Karpas-422 (cell line): ENCODE measurements at regions not wholly inside any gene's neighbourhood (a gene's known extent, or its start where the extent isn't known, plus 50 kb on each side); places are given as distances from the start of the nearest gene placed in this dataset.

Source experiments
- DNase-seq: peaks from one replicate; pipeline ENCODE4 v3.0.0-alpha.2; 2015
- H2AFZ ChIP-seq: fragments of 200-600 bp; sonication (generic); 2 replicates; pipeline ENCODE4 v1.6.1; 2014; ENCODE audit warnings: antibody characterized with exemption, low read length, mixed read lengths
- H3K27ac ChIP-seq: fragments of 200-600 bp; sonication (generic); 2 replicates; pipeline ENCODE4 v1.5.1; 2014; ENCODE audit warnings: mild to moderate bottlenecking, low read length, moderate library complexity
- H3K27me3 ChIP-seq: fragments of 200-600 bp; sonication (generic); 2 replicates; pipeline ENCODE4 v1.6.1; 2014; ENCODE audit warnings: low read length, mixed read lengths
- H3K36me3 ChIP-seq: fragments of 200-600 bp; sonication (generic); 2 replicates; pipeline ENCODE4 v1.6.1; 2014; ENCODE audit warnings: low read length, mixed read lengths; ENCODE audit not compliant: insufficient read depth
- H3K4me1 ChIP-seq: fragments of 200-600 bp; sonication (generic); 2 replicates; pipeline ENCODE4 v1.6.1; 2014; ENCODE audit warnings: mild to moderate bottlenecking, low read length, mixed read lengths
- H3K4me2 ChIP-seq: fragments of 200-600 bp; sonication (generic); 2 replicates; pipeline ENCODE4 v1.6.1; 2014; ENCODE audit warnings: low read length, low read depth, mild to moderate bottlenecking; ENCODE audit not compliant: poor library complexity, severe bottlenecking
- H3K4me3 ChIP-seq: fragments of 200-600 bp; sonication (generic); 2 replicates; pipeline ENCODE4 v1.5.1; 2014; ENCODE audit warnings: mild to moderate bottlenecking, antibody characterized with exemption, low read length, mixed read lengths
- H3K79me2 ChIP-seq: fragments of 200-600 bp; sonication (generic); 2 replicates; pipeline ENCODE4 v1.6.1; 2014; ENCODE audit warnings: mild to moderate bottlenecking, low read length, mixed read lengths
- H3K9ac ChIP-seq: fragments of 200-600 bp; sonication (generic); 2 replicates; pipeline ENCODE4 v1.6.0; 2014; ENCODE audit warnings: low read length
- H3K9me2 ChIP-seq: fragments of 200-600 bp; sonication (generic), shearing (Covaris generic); replicated peaks from 2 replicates; pipeline ENCODE4 v1.6.0; 2014; ENCODE audit warnings: mild to moderate bottlenecking, low read length, moderate library complexity; ENCODE audit not compliant: insufficient read depth
- H3K9me3 ChIP-seq: fragments of 300-700, 200-600 bp; sonication (generic); 2 replicates; pipeline ENCODE4 v1.6.1; 2014; ENCODE audit warnings: low read length, mixed read lengths
- H4K20me1 ChIP-seq: fragments of 200-600 bp; sonication (generic); 2 replicates; pipeline ENCODE4 v1.6.1; 2014; ENCODE audit warnings: mild to moderate bottlenecking, antibody characterized with exemption, low read length, low read depth; ENCODE audit not compliant: insufficient read depth

DNA sequence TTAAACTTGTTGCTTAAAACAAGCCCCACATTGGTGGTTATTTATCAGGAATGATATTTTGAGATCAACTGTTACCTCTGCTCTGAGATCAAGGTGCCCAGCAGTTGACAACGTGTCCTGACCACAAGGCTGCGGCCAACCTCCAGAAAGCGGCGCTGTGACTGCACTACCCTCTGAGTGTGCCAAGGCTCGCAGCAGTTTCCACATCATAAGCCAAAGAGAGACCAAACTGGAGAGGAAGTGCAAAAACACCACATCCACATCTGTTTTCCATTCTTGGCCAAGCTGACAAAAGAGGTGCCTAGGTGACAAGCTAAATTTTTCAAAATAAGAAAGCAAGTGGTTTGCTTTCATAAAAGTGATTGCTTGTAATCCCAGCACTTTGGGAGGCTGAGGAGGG lies 410.8 kb upstream of the POU3F3 start:
- no peak for DNase-seq
- Histone ChIP-seq H3K9me3 (no peaks in the 10 kb centered on the region), H3K9ac (no peak overlapping the region), H3K27me3 (no peaks in the 10 kb centered on the region), H4K20me1 (no peaks in the 10 kb centered on the region), H3K36me3 (no peaks in the 10 kb centered on the region), H3K4me2 (no peak overlapping the region), H3K79me2 (no peaks in the 10 kb centered on the region), H3K4me3 (no peak overlapping the region), H3K27ac (no peak overlapping the region), H3K4me1 (no peaks in the 10 kb centered on the region), H3K9me2 (no peaks in the 10 kb centered on the region), H2AFZ (no peak overlapping the region)

DNA sequence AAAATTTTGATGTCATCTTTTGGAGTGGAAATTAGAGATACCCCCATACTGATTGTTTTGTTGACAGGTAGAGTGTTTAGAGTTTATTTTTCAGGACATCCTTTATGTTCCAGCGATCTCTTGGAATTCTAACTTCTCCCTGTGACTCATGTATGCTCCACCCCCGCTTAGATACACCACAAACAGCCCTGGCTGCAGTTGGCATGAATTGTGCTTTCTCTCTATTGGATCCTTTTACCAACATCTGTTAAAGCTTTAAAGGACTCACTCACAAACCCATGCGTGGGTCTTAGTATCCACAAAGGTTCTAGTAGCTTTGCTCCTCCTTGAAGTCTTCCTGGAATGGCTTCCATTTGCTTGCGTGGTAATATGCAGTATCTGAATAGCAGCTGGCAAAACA lies 409.5 kb upstream of the POU3F3 start:
- H3K4me2 ChIP-seq: no peak overlapping the region
- no peaks in the 10 kb centered on the region for H3K27me3 ChIP-seq
- no peak overlapping the region for H3K9ac ChIP-seq
- no peaks in the 10 kb centered on the region for H3K79me2 ChIP-seq
- H3K9me2 ChIP-seq: no peaks in the 10 kb centered on the region
- no peaks in the 10 kb centered on the region for H3K4me1 ChIP-seq
- H3K9me3 ChIP-seq: no peaks in the 10 kb centered on the region
- H3K4me3 ChIP-seq: no peak overlapping the region
- H3K36me3 ChIP-seq: no peaks in the 10 kb centered on the region
- H4K20me1 ChIP-seq: no peaks in the 10 kb centered on the region
- H2AFZ ChIP-seq: no peak overlapping the region
- no peak overlapping the region for H3K27ac ChIP-seq
- no peak for DNase-seq

DNA sequence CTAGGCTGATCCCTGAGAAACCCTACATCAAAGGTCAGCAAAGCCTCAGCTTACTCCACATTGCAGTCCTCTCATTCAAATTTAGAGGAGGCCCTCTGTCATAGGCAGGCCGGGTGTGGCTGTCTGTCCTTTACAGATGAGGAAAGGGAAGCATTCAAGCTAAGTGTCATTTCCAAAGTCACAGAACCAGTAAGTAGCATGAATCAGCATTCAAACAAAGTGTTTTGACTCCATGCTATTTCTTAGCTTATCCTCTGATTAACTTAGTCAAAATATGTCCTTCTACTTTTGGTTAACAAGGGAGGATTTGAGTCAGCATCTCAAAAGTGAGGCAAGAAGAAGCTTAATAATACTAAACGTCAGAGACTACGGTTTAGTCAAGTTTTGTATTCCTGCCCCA lies 409.0 kb upstream of the POU3F3 start:
- H3K79me2 ChIP-seq: no peaks in the 10 kb centered on the region
- no peaks in the 10 kb centered on the region for H3K36me3 ChIP-seq
- no peak overlapping the region for H3K4me2 ChIP-seq
- no peaks in the 10 kb centered on the region for H3K9me3 ChIP-seq
- no peaks in the 10 kb centered on the region for H3K27me3 ChIP-seq
- no peaks in the 10 kb centered on the region for H3K4me1 ChIP-seq
- no peak overlapping the region for H2AFZ ChIP-seq
- H3K9ac ChIP-seq: no peak overlapping the region
- no peaks in the 10 kb centered on the region for H4K20me1 ChIP-seq
- DNase-seq: no peak
- H3K9me2 ChIP-seq: no peaks in the 10 kb centered on the region
- H3K27ac ChIP-seq: no peak overlapping the region
- H3K4me3 ChIP-seq: no peak overlapping the region

DNA sequence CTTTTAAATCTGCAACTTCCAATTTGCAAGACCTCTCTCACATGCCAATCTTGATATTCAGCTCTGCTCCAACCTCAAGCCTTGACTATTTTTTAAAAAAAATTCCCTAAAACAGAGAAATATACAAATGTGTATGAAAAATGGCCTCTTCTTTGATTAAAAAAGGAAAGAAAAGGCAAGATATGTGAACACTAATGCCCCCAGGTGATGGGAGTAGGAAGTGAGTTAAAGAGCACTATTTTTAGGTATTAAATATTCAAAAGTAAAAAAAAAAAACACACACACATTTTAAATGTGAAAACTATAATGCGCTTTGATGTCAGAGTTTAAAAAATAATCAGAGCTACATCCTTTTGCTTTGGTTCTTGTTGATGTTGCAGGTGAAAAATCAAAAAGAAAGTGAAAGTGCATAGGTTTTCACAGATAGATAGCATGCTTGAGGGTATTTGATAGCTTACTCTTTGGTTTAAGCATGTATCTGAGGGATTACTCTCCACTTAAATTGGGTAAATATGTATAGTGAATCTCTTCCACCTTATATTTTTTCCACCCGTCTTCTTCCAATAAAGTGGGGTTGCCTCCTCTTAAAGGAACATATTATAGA lies 406.0 kb upstream of the POU3F3 start:
- H3K4me1 ChIP-seq: no peaks in the 10 kb centered on the region
- H3K79me2 ChIP-seq: no peaks in the 10 kb centered on the region
- peak overlapping the region; percentile 55 for H3K4me3 ChIP-seq
- H3K27ac ChIP-seq: no peak overlapping the region
- no peaks in the 10 kb centered on the region for H4K20me1 ChIP-seq
- no peaks in the 10 kb centered on the region for H3K9me2 ChIP-seq
- H3K27me3 ChIP-seq: no peaks in the 10 kb centered on the region
- peak overlapping the region; percentile 34; the same call in 1 of the 2 replicates for H2AFZ ChIP-seq
- H3K9me3 ChIP-seq: no peaks in the 10 kb centered on the region
- H3K4me2 ChIP-seq: peak overlapping the region; percentile 53
- H3K9ac ChIP-seq: peak overlapping the region; percentile 31; the same call in 1 of the 2 replicates
- DNase-seq: peak; percentile 42
- no peaks in the 10 kb centered on the region for H3K36me3 ChIP-seq

DNA sequence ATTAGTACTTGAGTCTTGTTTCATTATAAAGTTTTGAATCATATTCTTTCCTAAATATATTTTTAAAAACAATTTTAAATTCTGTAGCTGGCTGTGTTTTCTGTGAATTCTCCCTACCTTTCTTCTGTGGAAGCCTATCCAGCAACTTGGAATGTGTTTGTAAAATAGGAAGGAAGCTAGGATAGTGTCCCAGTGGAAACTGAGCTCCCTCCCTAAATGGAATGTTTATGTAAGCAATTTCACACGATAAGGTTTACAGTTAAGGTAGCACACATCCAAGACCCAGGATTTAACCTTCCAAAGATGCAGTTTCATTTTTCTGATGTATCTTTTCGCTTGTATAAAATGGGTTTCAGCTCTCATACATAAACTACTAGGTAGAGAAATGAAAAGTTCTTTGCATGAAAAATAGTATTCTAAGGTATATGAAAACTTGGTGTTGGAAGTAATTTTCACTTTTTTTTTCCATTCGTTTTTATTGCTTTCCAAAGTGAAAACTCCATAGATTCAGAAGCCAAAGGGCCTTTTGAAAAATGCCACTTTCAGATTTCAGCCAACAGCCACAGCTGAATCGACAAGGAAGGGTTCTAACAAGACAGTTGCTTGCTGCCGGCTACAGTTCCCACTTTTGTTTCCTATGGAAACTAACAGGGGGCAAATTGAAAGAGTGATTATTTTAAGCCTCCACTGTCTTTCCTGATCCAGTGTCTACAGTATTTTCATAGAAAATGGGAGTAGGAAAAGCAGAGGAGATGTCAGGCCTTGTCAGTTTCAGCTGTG lies 405.1 kb upstream of the POU3F3 start:
- no peaks in the 10 kb centered on the region for H3K27me3 ChIP-seq
- no peaks in the 10 kb centered on the region for H3K36me3 ChIP-seq
- no peak overlapping the region for H3K9ac ChIP-seq
- no peak overlapping the region for H2AFZ ChIP-seq
- H3K27ac ChIP-seq: no peak overlapping the region
- no peaks in the 10 kb centered on the region for H3K4me1 ChIP-seq
- no peak overlapping the region for H3K4me3 ChIP-seq
- no peaks in the 10 kb centered on the region for H4K20me1 ChIP-seq
- no peaks in the 10 kb centered on the region for H3K79me2 ChIP-seq
- H3K9me2 ChIP-seq: no peaks in the 10 kb centered on the region
- no peaks in the 10 kb centered on the region for H3K9me3 ChIP-seq
- H3K4me2 ChIP-seq: no peak overlapping the region
- no peak for DNase-seq

DNA sequence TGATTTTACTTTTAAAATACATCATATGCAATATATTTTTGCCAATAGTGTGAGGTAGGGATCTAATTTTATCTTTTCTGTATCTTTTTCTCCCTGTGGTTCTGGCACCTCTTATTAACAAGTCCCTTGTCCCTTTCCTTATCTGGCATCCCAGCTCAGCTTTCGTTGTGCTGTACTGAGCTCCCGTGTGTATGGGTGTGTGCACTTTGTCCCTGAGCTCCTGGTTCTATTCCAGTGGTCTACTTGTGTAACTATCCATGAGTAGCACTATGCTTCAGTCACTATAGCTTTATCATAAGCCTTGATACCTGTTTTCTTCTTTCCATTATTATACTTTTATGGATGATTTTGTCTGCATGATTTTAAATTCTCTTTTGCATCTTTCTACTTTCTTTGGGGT lies 401.4 kb upstream of the POU3F3 start:
- H3K4me3 ChIP-seq: no peak overlapping the region

DNA sequence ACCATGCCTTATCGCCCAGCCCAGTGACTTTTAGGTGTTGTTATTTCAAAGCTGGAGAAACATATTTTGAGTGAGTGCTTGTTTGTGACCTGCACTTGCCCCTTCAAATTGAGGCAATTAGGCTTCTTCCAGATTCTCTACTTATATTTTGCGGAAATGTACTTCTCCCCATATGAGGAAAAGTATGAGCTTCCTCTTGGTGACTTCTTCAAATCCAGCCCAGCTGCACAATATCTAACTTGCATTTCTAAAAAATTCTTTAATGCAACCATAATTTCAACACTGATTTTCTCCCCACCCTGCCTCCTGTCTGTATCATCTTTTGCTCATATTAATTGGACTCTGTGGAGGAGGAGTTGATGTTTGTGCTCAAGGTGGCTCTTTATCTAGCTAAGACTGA lies 391.2 kb upstream of the POU3F3 start:
- H3K27ac ChIP-seq: no peak overlapping the region
- no peak overlapping the region for H3K4me2 ChIP-seq
- no peaks in the 10 kb centered on the region for H3K9me3 ChIP-seq
- no peak for DNase-seq
- no peak overlapping the region for H3K9ac ChIP-seq
- H3K79me2 ChIP-seq: no peaks in the 10 kb centered on the region
- H3K4me1 ChIP-seq: no peaks in the 10 kb centered on the region
- no peak overlapping the region for H3K4me3 ChIP-seq
- no peaks in the 10 kb centered on the region for H3K9me2 ChIP-seq
- no peak overlapping the region for H2AFZ ChIP-seq
- H3K36me3 ChIP-seq: no peaks in the 10 kb centered on the region
- no peaks in the 10 kb centered on the region for H3K27me3 ChIP-seq
- H4K20me1 ChIP-seq: no peaks in the 10 kb centered on the region

More for the DNA sequence above, 401.4 kb upstream of the POU3F3 start:
- no peaks in the 10 kb centered on the region for H3K79me2 ChIP-seq
- no peaks in the 10 kb centered on the region for H3K27me3 ChIP-seq
- H3K9me3 ChIP-seq: no peaks in the 10 kb centered on the region
- H4K20me1 ChIP-seq: no peaks in the 10 kb centered on the region
- no peak for DNase-seq
- H2AFZ ChIP-seq: no peak overlapping the region
- no peak overlapping the region for H3K27ac ChIP-seq
- H3K4me1 ChIP-seq: no peaks in the 10 kb centered on the region
- H3K36me3 ChIP-seq: no peaks in the 10 kb centered on the region
- H3K4me2 ChIP-seq: no peak overlapping the region
- H3K9me2 ChIP-seq: no peaks in the 10 kb centered on the region
- no peak overlapping the region for H3K9ac ChIP-seq

DNA sequence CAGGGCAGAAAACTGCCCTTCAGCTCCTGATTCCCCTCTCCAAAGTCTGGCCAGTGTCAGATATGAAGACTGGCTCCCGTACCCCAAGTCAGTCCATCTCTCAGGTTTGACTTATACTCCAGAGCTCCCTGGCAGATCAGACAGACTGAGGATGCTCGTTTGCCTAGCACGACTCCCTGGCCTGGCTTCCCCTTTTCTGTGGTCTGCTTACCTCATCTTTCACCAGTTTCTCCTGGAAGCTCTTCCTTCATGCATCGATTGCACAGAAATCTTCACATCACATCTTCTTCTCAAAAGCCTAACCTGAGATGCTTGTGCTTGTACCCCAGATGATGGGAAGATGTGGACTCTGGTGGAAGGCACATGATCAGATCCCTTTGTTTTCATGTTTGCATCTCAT lies 387.9 kb upstream of the POU3F3 start:
- Histone ChIP-seq H3K4me1 (no peaks in the 10 kb centered on the region), H3K4me3 (no peak overlapping the region), H2AFZ (no peak overlapping the region), H4K20me1 (no peaks in the 10 kb centered on the region), H3K9me2 (no peaks in the 10 kb centered on the region), H3K36me3 (no peaks in the 10 kb centered on the region), H3K27ac (no peak overlapping the region), H3K27me3 (no peaks in the 10 kb centered on the region), H3K4me2 (no peak overlapping the region), H3K9ac (no peak overlapping the region), H3K79me2 (no peaks in the 10 kb centered on the region), H3K9me3 (no peaks in the 10 kb centered on the region)
- no peak for DNase-seq
